ENCODE measurements at regions not wholly inside any gene's neighbourhood (a gene's known extent, or its start where the extent isn't known, plus 50 kb on each side); places are given as distances from the start of the nearest gene placed in this dataset.

- DNase-seq (ENCODE audit: low read depth in 2 of 2) = no peak
Observed at GRCh38 chr20:50285376-50286173, 94.9 kb downstream of the CEBPB start.

GRCh38 chr20:50286174-50286511, 95.5 kb downstream of the CEBPB start:
- no peak for DNase-seq (ENCODE audit: low read depth in 2 of 2)

GRCh38 chr20:50286609-50287008, 96.0 kb downstream of the CEBPB start:
- DNase-seq (ENCODE audit: low read depth in 2 of 2) = no peak

GRCh38 chr20:50287512-50287911, 96.9 kb downstream of the CEBPB start:
- no peak for DNase-seq (ENCODE audit: low read depth in 2 of 2)

- no peak for DNase-seq (ENCODE audit: low read depth in 2 of 2)
Observed at GRCh38 chr20:50288128-50288623, 97.5 kb downstream of the CEBPB start.

GRCh38 chr20:50289581-50289980, 99.0 kb downstream of the CEBPB start:
- DNase-seq (ENCODE audit: low read depth in 2 of 2) = no peak

- no peak for DNase-seq (ENCODE audit: low read depth in 2 of 2)
Observed at GRCh38 chr20:50290112-50290511, 99.5 kb downstream of the CEBPB start.

- DNase-seq (ENCODE audit: low read depth in 2 of 2) = no peak
Observed at GRCh38 chr20:50290808-50291207, 100.2 kb downstream of the CEBPB start.

- no peak for DNase-seq (ENCODE audit: low read depth in 2 of 2)
Observed at GRCh38 chr20:50291254-50292078, 100.8 kb downstream of the CEBPB start.

GRCh38 chr20:50292079-50292590, 101.5 kb downstream of the CEBPB start:
- DNase-seq (ENCODE audit: low read depth in 2 of 2) = no peak

GRCh38 chr20:50292591-50293283, 102.1 kb downstream of the CEBPB start:
- DNase-seq (ENCODE audit: low read depth in 2 of 2) = peak in 1 of 2 donors; percentile 25

- no peak for DNase-seq (ENCODE audit: low read depth in 2 of 2)
Observed at GRCh38 chr20:50293284-50294139, 102.9 kb downstream of the CEBPB start.

GRCh38 chr20:50294164-50295088, 103.8 kb downstream of the CEBPB start:
- no peak for DNase-seq (ENCODE audit: low read depth in 2 of 2)

GRCh38 chr20:50295345-50295744, 104.7 kb downstream of the CEBPB start:
- DNase-seq (ENCODE audit: low read depth in 2 of 2) = no peak

GRCh38 chr20:50295762-50296449, 105.3 kb downstream of the CEBPB start:
- DNase-seq (ENCODE audit: low read depth in 2 of 2) = no peak

- no peak for DNase-seq (ENCODE audit: low read depth in 2 of 2)
Observed at GRCh38 chr20:50296450-50297375, 106.1 kb downstream of the CEBPB start.

GRCh38 chr20:50297498-50298376, 107.1 kb downstream of the CEBPB start:
- DNase-seq (ENCODE audit: low read depth in 2 of 2) = no peak
